ENCODE measurements at regions not wholly inside any gene's neighbourhood (a gene's known extent, or its start where the extent isn't known, plus 50 kb on each side); places are given as distances from the start of the nearest gene placed in this dataset.
"Not testable (repeated sequence)": the region's sequence is repeated elsewhere in the genome, so short reads cannot be mapped to it uniquely, and the experiment has no call there.

DNA sequence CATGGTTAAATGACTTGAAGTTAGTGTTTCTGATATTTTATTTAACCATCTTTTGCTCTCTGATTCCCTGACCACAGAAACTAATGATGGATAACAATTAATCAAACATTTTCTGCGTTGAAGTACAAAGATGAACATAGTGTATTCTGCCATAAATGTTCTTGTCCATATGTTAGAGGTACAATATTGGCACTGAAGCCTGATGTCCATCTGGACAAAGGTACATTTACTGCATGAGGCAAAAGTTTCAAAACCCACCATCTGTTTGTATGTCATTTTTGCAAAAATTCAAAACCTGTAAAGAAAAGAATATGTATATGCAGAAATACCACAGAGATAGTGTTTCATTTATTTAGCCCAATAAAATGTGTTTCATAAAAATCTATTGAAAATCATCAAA is 861.5 kb downstream of the ANKRD7 start:
- no peak for TF ChIP-seq CTCF (IDR thresholded peaks at IDR 0.05; ENCODE audit: borderline replicate concordance)
- no peaks in the 10 kb centered on the region for H3K4me1 ChIP-seq
- intact Hi-C loops (cut with micrococcal nuclease): no loop called here
- H3K36me3 ChIP-seq: no peaks in the 10 kb centered on the region
- no peak overlapping the region for H3K27ac ChIP-seq (replicated peaks)
- H3K27me3 ChIP-seq (ENCODE audit: low read depth): no peaks in the 10 kb centered on the region
- H3K4me3 ChIP-seq: no peak overlapping the region
- peaks cover 22% of the 10 kb centered on the region for H3K9me3 ChIP-seq (replicated peaks)
- no peak for DNase-seq

GRCh38 chr7:119090851-119091250 is 866.3 kb downstream of the ANKRD7 start:
- TF ChIP-seq CTCF (IDR thresholded peaks at IDR 0.05; ENCODE audit: borderline replicate concordance): no peak
- Histone ChIP-seq H3K4me3 (no peak overlapping the region), H3K36me3 (no peaks in the 10 kb centered on the region), H3K27ac (replicated peaks) (no peak overlapping the region), H3K9me3 (replicated peaks) (peaks cover 5% of the 10 kb centered on the region), H3K27me3 (ENCODE audit: low read depth) (no peaks in the 10 kb centered on the region), H3K4me1 (no peaks in the 10 kb centered on the region)
- intact Hi-C loops (cut with micrococcal nuclease): no loop called here
- DNase-seq: no peak

- DNase-seq: no peak
- Histone ChIP-seq H3K9me3 (replicated peaks) (peaks cover 28% of the 10 kb centered on the region), H3K27ac (replicated peaks) (no peak overlapping the region), H3K4me1 (no peaks in the 10 kb centered on the region), H3K27me3 (ENCODE audit: low read depth) (no peaks in the 10 kb centered on the region), H3K4me3 (no peak overlapping the region), H3K36me3 (no peaks in the 10 kb centered on the region)
- intact Hi-C loops (cut with micrococcal nuclease): no loop called here
- no peak for TF ChIP-seq CTCF (IDR thresholded peaks at IDR 0.05; ENCODE audit: borderline replicate concordance)
These were observed 872.2 kb downstream of the ANKRD7 start for GRCh38 chr7:119096683-119097082.

DNA sequence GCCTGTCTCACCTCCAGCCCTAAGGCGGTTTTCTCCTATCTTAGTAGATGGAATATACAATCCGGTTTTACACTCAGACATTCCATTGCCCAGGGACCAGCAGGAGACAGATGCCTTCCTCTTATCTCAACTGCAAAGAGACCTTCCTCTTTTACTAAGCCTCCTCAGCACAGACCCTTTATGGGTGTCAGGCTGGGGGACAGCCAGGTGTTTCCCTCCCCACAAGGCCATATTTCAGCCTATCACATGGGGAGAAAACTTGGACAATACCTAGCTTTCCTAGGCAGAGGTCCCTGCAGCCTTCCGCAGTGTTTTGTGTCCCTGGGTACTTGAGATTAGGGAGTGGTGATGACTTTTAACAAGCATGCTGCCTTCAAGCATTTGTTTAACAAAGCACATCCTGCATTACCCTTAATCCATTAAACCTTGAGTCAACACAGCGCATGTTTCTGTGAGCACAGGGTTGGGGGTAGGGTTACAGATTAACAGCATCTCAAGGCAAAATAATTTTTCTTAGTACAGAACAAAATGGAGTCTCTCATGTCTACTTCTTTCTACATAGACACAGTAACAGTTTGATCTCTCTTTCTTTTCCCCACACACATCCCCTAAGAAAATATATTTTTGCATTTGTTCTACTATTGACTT is 876.2 kb downstream of the ANKRD7 start:
- H3K27ac ChIP-seq (replicated peaks); intact Hi-C loops (cut with micrococcal nuclease); H3K27me3 ChIP-seq (ENCODE audit: low read depth); DNase-seq; H3K4me1 ChIP-seq; H3K36me3 ChIP-seq; H3K4me3 ChIP-seq: not testable (repeated sequence)
- H3K9me3 ChIP-seq (replicated peaks): peaks cover 24% of the 10 kb centered on the region

DNA sequence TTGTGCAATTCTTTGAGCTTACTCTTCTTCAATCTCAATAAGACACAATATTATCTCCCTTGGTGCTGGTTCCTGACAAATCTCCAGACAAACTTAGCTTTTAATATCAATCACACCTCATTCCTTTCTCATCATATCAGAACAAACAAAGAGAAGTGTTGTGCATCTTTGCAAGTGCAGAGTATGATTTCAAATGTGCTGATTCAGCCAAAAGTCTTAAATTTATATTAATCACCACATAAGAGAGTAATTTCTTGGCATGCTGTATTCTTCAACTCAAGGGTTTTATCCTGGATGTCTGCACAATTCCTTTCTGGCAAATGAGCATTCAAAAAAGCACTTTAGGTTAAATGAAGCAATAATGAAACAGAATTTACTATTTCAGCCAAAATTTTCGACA is 877.8 kb downstream of the ANKRD7 start:
- no peak for TF ChIP-seq CTCF (IDR thresholded peaks at IDR 0.05; ENCODE audit: borderline replicate concordance)
- no peak for DNase-seq
- Histone ChIP-seq H3K36me3 (no peaks in the 10 kb centered on the region), H3K4me1 (no peaks in the 10 kb centered on the region), H3K27me3 (ENCODE audit: low read depth) (no peaks in the 10 kb centered on the region), H3K9me3 (replicated peaks) (peaks cover 15% of the 10 kb centered on the region), H3K4me3 (no peak overlapping the region), H3K27ac (replicated peaks) (no peak overlapping the region)
- intact Hi-C loops (cut with micrococcal nuclease): no loop called here

DNA sequence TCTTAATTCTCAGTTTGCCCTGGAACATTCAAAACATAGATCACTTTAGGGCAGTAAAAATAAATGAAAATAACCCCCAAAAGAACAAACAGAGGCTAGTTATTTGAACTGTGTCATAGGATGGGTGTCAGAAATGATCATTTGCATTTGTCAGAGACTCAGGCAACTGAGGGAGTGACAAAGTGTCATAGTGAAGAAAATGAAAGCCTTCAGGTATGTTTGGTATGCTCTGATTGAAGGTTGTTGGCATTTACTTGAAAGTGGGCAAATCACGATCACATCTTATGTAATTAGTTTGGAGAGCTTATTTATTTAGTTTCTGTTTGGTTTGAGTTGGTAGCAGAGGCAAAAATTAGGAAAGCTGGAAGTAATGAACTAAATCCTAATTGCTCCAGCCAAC is 880.9 kb downstream of the ANKRD7 start:
- Histone ChIP-seq H3K9me3 (replicated peaks) (peaks cover 15% of the 10 kb centered on the region), H3K36me3 (no peaks in the 10 kb centered on the region), H3K4me3 (no peak overlapping the region), H3K27me3 (ENCODE audit: low read depth) (no peaks in the 10 kb centered on the region), H3K4me1 (no peaks in the 10 kb centered on the region), H3K27ac (replicated peaks) (no peak overlapping the region)
- no peak for DNase-seq
- TF ChIP-seq CTCF (IDR thresholded peaks at IDR 0.05; ENCODE audit: borderline replicate concordance): no peak
- intact Hi-C loops (cut with micrococcal nuclease): no loop called here
